Activated CD4-positive, alpha-beta T cell treated with anti-CD3 and anti-CD28 coated beads, Interleukin-2, amount 10 ng/mL, durations not matched to agents 24 days and 14 days (primary cell): ENCODE measurements at regions not wholly inside any gene's neighbourhood (a gene's known extent, or its start where the extent isn't known, plus 50 kb on each side); places are given as distances from the start of the nearest gene placed in this dataset.

Experiments
- DNase-seq: peaks from one replicate; pipeline ENCODE4 v3.0.0; 2022
- H3K27ac Mint-ChIP-seq: one replicate; pipeline ENCODE4 v1.8.0; 2022; ENCODE audit warnings: mild to moderate bottlenecking, mixed read lengths
- H3K27me3 Mint-ChIP-seq: one replicate; pipeline ENCODE4 v1.8.0; 2022; ENCODE audit warnings: mixed read lengths
- H3K36me3 Mint-ChIP-seq: one replicate; pipeline ENCODE4 v1.8.0; 2022; ENCODE audit warnings: low read depth, mild to moderate bottlenecking, mixed read lengths
- H3K4me1 Mint-ChIP-seq: one replicate; pipeline ENCODE4 v1.8.0; 2021; ENCODE audit warnings: mixed read lengths
- H3K4me3 Mint-ChIP-seq: one replicate; pipeline ENCODE4 v1.8.0; 2022; ENCODE audit warnings: mild to moderate bottlenecking, moderate library complexity, mixed read lengths
- H3K9me3 Mint-ChIP-seq: one replicate; pipeline ENCODE4 v1.8.0; 2021; ENCODE audit warnings: mixed read lengths
- intact Hi-C: fragments of 100-400 bp; cut with micrococcal nuclease; formaldehyde crosslinking; loops from one replicate; pipeline ENCODE4 v1.15.1; 2023

GRCh38 chr11:81915045-81915444 is 818.6 kb downstream of the FAM181B start:
- intact Hi-C loops, result no loop called here
- H3K4me1 Mint-ChIP-seq, result no peaks in the 10 kb centered on the region
- H3K4me3 Mint-ChIP-seq, result no peak overlapping the region
- no peaks in the 10 kb centered on the region for H3K36me3 Mint-ChIP-seq
- DNase-seq, result no peak
- H3K9me3 Mint-ChIP-seq, result peaks cover 3% of the 10 kb centered on the region
- no peak overlapping the region for H3K27ac Mint-ChIP-seq
- H3K27me3 Mint-ChIP-seq, result no peaks in the 10 kb centered on the region

GRCh38 chr11:81913793-81914192 is 819.9 kb downstream of the FAM181B start:
- DNase-seq, result no peak
- no peaks in the 10 kb centered on the region for H3K36me3 Mint-ChIP-seq
- no peak overlapping the region for H3K4me3 Mint-ChIP-seq
- H3K9me3 Mint-ChIP-seq, result peaks cover 3% of the 10 kb centered on the region
- intact Hi-C loops, result no loop called here
- H3K27me3 Mint-ChIP-seq, result no peaks in the 10 kb centered on the region
- no peaks in the 10 kb centered on the region for H3K4me1 Mint-ChIP-seq
- H3K27ac Mint-ChIP-seq, result no peak overlapping the region

- H3K9me3 Mint-ChIP-seq, result no peaks in the 10 kb centered on the region
- no peak overlapping the region for H3K27ac Mint-ChIP-seq
- intact Hi-C loops, result no loop called here
- no peak overlapping the region for H3K4me3 Mint-ChIP-seq
- H3K4me1 Mint-ChIP-seq, result no peaks in the 10 kb centered on the region
- DNase-seq, result no peak
- H3K27me3 Mint-ChIP-seq, result peaks cover 2% of the 10 kb centered on the region
- H3K36me3 Mint-ChIP-seq, result no peaks in the 10 kb centered on the region
Observed at GRCh38 chr11:81907996-81908395, 825.7 kb downstream of the FAM181B start.

GRCh38 chr11:81899156-81899555 is 834.5 kb downstream of the FAM181B start:
- no peaks in the 10 kb centered on the region for H3K36me3 Mint-ChIP-seq
- H3K27me3 Mint-ChIP-seq, result peaks cover 1% of the 10 kb centered on the region
- no peak overlapping the region for H3K4me3 Mint-ChIP-seq
- H3K27ac Mint-ChIP-seq, result no peak overlapping the region
- DNase-seq, result no peak
- intact Hi-C loops, result no loop called here
- H3K9me3 Mint-ChIP-seq, result no peaks in the 10 kb centered on the region
- no peaks in the 10 kb centered on the region for H3K4me1 Mint-ChIP-seq

GRCh38 chr11:81897639-81898038 is 836.0 kb downstream of the FAM181B start:
- no peak for DNase-seq
- no peaks in the 10 kb centered on the region for H3K4me1 Mint-ChIP-seq
- peaks cover 1% of the 10 kb centered on the region for H3K27me3 Mint-ChIP-seq
- no peaks in the 10 kb centered on the region for H3K36me3 Mint-ChIP-seq
- intact Hi-C loops, result no loop called here
- no peak overlapping the region for H3K4me3 Mint-ChIP-seq
- H3K27ac Mint-ChIP-seq, result no peak overlapping the region
- peaks cover under 1% of the 10 kb centered on the region for H3K9me3 Mint-ChIP-seq

- Mint-ChIP-seq H3K36me3 (no peaks in the 10 kb centered on the region), H3K4me3 (no peak overlapping the region), H3K27ac (no peak overlapping the region), H3K9me3 (peaks cover 4% of the 10 kb centered on the region), H3K4me1 (no peaks in the 10 kb centered on the region), H3K27me3 (peaks cover 1% of the 10 kb centered on the region)
- no peak for DNase-seq
- intact Hi-C loops, result no loop called here
Observed at GRCh38 chr11:81895258-81895657, 838.4 kb downstream of the FAM181B start.

GRCh38 chr11:81892770-81893635 is 840.7 kb downstream of the FAM181B start:
- Mint-ChIP-seq H3K9me3 (peaks cover 4% of the 10 kb centered on the region), H3K27me3 (no peaks in the 10 kb centered on the region), H3K36me3 (no peaks in the 10 kb centered on the region), H3K4me1 (no peaks in the 10 kb centered on the region), H3K27ac (no peak overlapping the region), H3K4me3 (no peak overlapping the region)
- DNase-seq, result no peak
- intact Hi-C loops, result no loop called here

- intact Hi-C loops, result no loop called here
Observed at GRCh38 chr11:81888391-81888790, 845.3 kb downstream of the FAM181B start.

GRCh38 chr11:81887671-81888070 is 846.0 kb downstream of the FAM181B start:
- intact Hi-C loops, result no loop called here
- Mint-ChIP-seq H3K4me1 (peaks cover 3% of the 10 kb centered on the region), H3K9me3 (peaks cover 4% of the 10 kb centered on the region)

More at GRCh38 chr11:81888391-81888790, 845.3 kb downstream of the FAM181B start:
- Mint-ChIP-seq H3K4me3 (no peak overlapping the region), H3K27me3 (no peaks in the 10 kb centered on the region), H3K4me1 (peaks cover 3% of the 10 kb centered on the region), H3K36me3 (no peaks in the 10 kb centered on the region), H3K9me3 (peaks cover 4% of the 10 kb centered on the region), H3K27ac (no peak overlapping the region)
- DNase-seq, result no peak

GRCh38 chr11:81886406-81887075 is 847.1 kb downstream of the FAM181B start:
- Mint-ChIP-seq H3K9me3 (no peaks in the 10 kb centered on the region), H3K27me3 (peaks cover 3% of the 10 kb centered on the region), H3K4me1 (peaks cover 3% of the 10 kb centered on the region), H3K4me3 (no peak overlapping the region), H3K27ac (no peak overlapping the region), H3K36me3 (no peaks in the 10 kb centered on the region)
- no peak for DNase-seq
- intact Hi-C loops, result no loop called here

More at GRCh38 chr11:81887671-81888070, 846.0 kb downstream of the FAM181B start:
- peaks cover 2% of the 10 kb centered on the region for H3K27me3 Mint-ChIP-seq
- DNase-seq, result no peak
- no peaks in the 10 kb centered on the region for H3K36me3 Mint-ChIP-seq
- no peak overlapping the region for H3K27ac Mint-ChIP-seq
- H3K4me3 Mint-ChIP-seq, result no peak overlapping the region

- intact Hi-C loops, result no loop called here
- no peak overlapping the region for H3K27ac Mint-ChIP-seq
- H3K4me3 Mint-ChIP-seq, result peak overlapping the region; percentile 7
- no peaks in the 10 kb centered on the region for H3K36me3 Mint-ChIP-seq
- H3K27me3 Mint-ChIP-seq, result peaks cover 25% of the 10 kb centered on the region
- DNase-seq, result peak; percentile 74
- no peaks in the 10 kb centered on the region for H3K9me3 Mint-ChIP-seq
- H3K4me1 Mint-ChIP-seq, result peaks cover 35% of the 10 kb centered on the region
Observed at GRCh38 chr11:81874635-81875034, 859.0 kb downstream of the FAM181B start.

- Mint-ChIP-seq H3K9me3 (peaks cover 4% of the 10 kb centered on the region), H3K4me3 (no peak overlapping the region), H3K27ac (peak overlapping the region; percentile 82), H3K27me3 (peaks cover 20% of the 10 kb centered on the region), H3K36me3 (peaks cover 2% of the 10 kb centered on the region), H3K4me1 (peaks cover 49% of the 10 kb centered on the region)
- DNase-seq, result no peak
- intact Hi-C loops, result loop anchor here (1.0 kb wide), 3 partner anchors 84 to 133 kb away; no protein-coding TSS in a partner anchor
Observed at GRCh38 chr11:81870815-81871214, 862.8 kb downstream of the FAM181B start.

GRCh38 chr11:81870066-81870412 is 863.6 kb downstream of the FAM181B start:
- Mint-ChIP-seq H3K4me3 (peak overlapping the region; percentile 77), H3K9me3 (peaks cover 4% of the 10 kb centered on the region), H3K4me1 (peaks cover 43% of the 10 kb centered on the region), H3K27ac (peak overlapping the region; percentile 82), H3K27me3 (peaks cover 17% of the 10 kb centered on the region), H3K36me3 (peaks cover 2% of the 10 kb centered on the region)
- DNase-seq, result no peak
- intact Hi-C loops, result loop anchor here (1.0 kb wide), 3 partner anchors 83 to 134 kb away; no protein-coding TSS in a partner anchor

- Mint-ChIP-seq H3K4me3 (peak overlapping the region; percentile 77), H3K4me1 (peaks cover 38% of the 10 kb centered on the region), H3K27ac (peak overlapping the region; percentile 82), H3K27me3 (peaks cover 15% of the 10 kb centered on the region), H3K9me3 (peaks cover 4% of the 10 kb centered on the region), H3K36me3 (peaks cover 2% of the 10 kb centered on the region)
- DNase-seq, result peak; percentile 96
- intact Hi-C loops, result loop anchor here (1.0 kb wide), 3 partner anchors 82 to 135 kb away; no protein-coding TSS in a partner anchor
Observed at GRCh38 chr11:81869351-81870065, 864.2 kb downstream of the FAM181B start.
